SK-N-SH treated with all-trans-retinoic acid at 6 μM for 48 hours (cell line): ENCODE measurements at regions not wholly inside any gene's neighbourhood (a gene's known extent, or its start where the extent isn't known, plus 50 kb on each side); places are given as distances from the start of the nearest gene placed in this dataset.

Experiments
- ATAC-seq: fragments of 200-7000 bp; cut with Tn5 transposase; 3 replicates; pipeline ENCODE4 v1.9.1; 2020; ENCODE audit warnings: mild to moderate bottlenecking, moderate library complexity
- ARNTL ChIP-seq: fragments of 450-650 bp; formaldehyde crosslinking; IDR thresholded peaks from 2 replicates; pipeline ENCODE4 v1.5.0; 2020; ENCODE audit warnings: low read depth, mild to moderate bottlenecking, moderate library complexity, borderline replicate concordance
- BACH2 ChIP-seq: fragments of 250-450 bp; sonication (Bioruptor Pico); IDR thresholded peaks from 2 replicates; pipeline ENCODE4 v1.9.0; 2021; ENCODE audit warnings: mild to moderate bottlenecking, borderline replicate concordance
- CSDC2 ChIP-seq: fragments of 250-450 bp; sonication (Bioruptor Pico); IDR thresholded peaks from 2 replicates; pipeline ENCODE4 v1.5.0; 2020; ENCODE audit warnings: mild to moderate bottlenecking, moderate library complexity
- ESRRG ChIP-seq: fragments of 250-450 bp; sonication (Bioruptor Pico); IDR thresholded peaks from 2 replicates; pipeline ENCODE4 v1.6.1; 2021; ENCODE audit warnings: mild to moderate bottlenecking
- GLIS3 ChIP-seq: fragments of 250-450 bp; sonication (Bioruptor Pico); IDR thresholded peaks from 2 replicates; pipeline ENCODE4 v1.5.0; 2020; ENCODE audit warnings: mild to moderate bottlenecking, moderate library complexity
- ISL1 ChIP-seq: fragments of 250-450 bp; sonication (Bioruptor Pico); IDR thresholded peaks from 2 replicates; pipeline ENCODE4 v2.1.2; 2022; ENCODE audit warnings: mild to moderate bottlenecking, moderate library complexity
- OSR1 ChIP-seq: fragments of 250-450 bp; sonication (Bioruptor Pico); IDR thresholded peaks from 2 replicates; pipeline ENCODE4 v1.8.0; 2022; ENCODE audit warnings: moderate library complexity, mild to moderate bottlenecking, inconsistent platforms
- PPARA ChIP-seq: fragments of 250-450 bp; sonication (Bioruptor Pico); IDR thresholded peaks from 2 replicates; pipeline ENCODE4 v1.5.0; 2020; ENCODE audit warnings: mild to moderate bottlenecking, borderline replicate concordance
- SNAI2 ChIP-seq: fragments of 250-450 bp; sonication (Bioruptor Pico); IDR thresholded peaks from 2 replicates; pipeline ENCODE4 v1.5.0; 2020; ENCODE audit warnings: mild to moderate bottlenecking, moderate library complexity
- TOX ChIP-seq: fragments of 250-450 bp; sonication (Bioruptor Pico); IDR thresholded peaks from 2 replicates; pipeline ENCODE4 v1.8.0; 2021; ENCODE audit warnings: mild to moderate bottlenecking, moderate library complexity, borderline replicate concordance
- ZC3H10 ChIP-seq: fragments of 250-450 bp; sonication (Bioruptor Pico); IDR thresholded peaks from 2 replicates; pipeline ENCODE4 v1.5.1; 2021; ENCODE audit warnings: mild to moderate bottlenecking, moderate library complexity
- ZFP3 ChIP-seq: fragments of 250-450 bp; sonication (Bioruptor Pico); IDR thresholded peaks from 2 replicates; pipeline ENCODE4 v1.5.0; 2020; ENCODE audit warnings: mild to moderate bottlenecking, moderate library complexity
- ZFP30 ChIP-seq: fragments of 450-650 bp; formaldehyde crosslinking; IDR thresholded peaks from 2 replicates; pipeline ENCODE4 v1.5.0; 2022; ENCODE audit warnings: mild to moderate bottlenecking, moderate library complexity
- ZNF70 ChIP-seq: fragments of 450-650 bp; formaldehyde crosslinking; IDR thresholded peaks from 2 replicates; pipeline ENCODE4 v1.5.0; 2020; ENCODE audit warnings: mild to moderate bottlenecking, moderate library complexity
- ZNF8 ChIP-seq: fragments of 450-650 bp; formaldehyde crosslinking; IDR thresholded peaks from 2 replicates; pipeline ENCODE4 v1.5.0; 2020; ENCODE audit warnings: mild to moderate bottlenecking, moderate library complexity
- TF ChIP-seq, protein P1 (sequence below): fragments of 250-450 bp; sonication (Bioruptor Pico); IDR thresholded peaks from 2 replicates; pipeline ENCODE4 v1.5.1; 2020; ENCODE audit warnings: low read depth, mild to moderate bottlenecking, moderate library complexity
- TF ChIP-seq, protein P2 (sequence below): fragments of 250-450 bp; sonication (Bioruptor Pico); IDR thresholded peaks from 2 replicates; pipeline ENCODE4 v1.5.0; 2020; ENCODE audit warnings: mild to moderate bottlenecking, moderate library complexity
- TF ChIP-seq, protein P3 (sequence below): fragments of 250-450 bp; sonication (Bioruptor Pico); IDR thresholded peaks from 2 replicates; pipeline ENCODE4 v1.5.1; 2021; ENCODE audit warnings: mild to moderate bottlenecking, moderate library complexity
- TF ChIP-seq, protein P4 (sequence below): fragments of 250-450 bp; sonication (Bioruptor Pico); IDR thresholded peaks from 2 replicates; pipeline ENCODE4 v1.8.0; 2020; ENCODE audit warnings: mild to moderate bottlenecking, moderate library complexity, borderline replicate concordance

DNA sequence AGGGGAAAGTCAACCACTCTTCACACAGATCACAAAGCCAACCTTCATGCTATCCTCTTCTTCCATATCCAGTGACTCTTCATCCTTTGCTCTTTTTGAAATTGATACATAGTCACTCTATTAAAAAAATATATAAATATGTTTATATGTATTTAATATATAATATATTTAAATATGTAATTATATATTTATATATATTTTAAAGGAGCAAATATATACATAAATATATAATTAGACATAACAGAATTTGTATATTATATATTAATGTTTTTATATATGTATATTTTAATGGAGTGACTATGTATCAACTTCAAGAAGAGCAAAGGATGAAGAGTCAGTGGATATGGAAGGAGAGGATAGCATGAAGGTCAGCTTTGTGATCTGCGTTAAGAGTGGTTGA lies 374.9 kb downstream of the CDH9 start (continued):
- TF ChIP-seq, protein P1, sequence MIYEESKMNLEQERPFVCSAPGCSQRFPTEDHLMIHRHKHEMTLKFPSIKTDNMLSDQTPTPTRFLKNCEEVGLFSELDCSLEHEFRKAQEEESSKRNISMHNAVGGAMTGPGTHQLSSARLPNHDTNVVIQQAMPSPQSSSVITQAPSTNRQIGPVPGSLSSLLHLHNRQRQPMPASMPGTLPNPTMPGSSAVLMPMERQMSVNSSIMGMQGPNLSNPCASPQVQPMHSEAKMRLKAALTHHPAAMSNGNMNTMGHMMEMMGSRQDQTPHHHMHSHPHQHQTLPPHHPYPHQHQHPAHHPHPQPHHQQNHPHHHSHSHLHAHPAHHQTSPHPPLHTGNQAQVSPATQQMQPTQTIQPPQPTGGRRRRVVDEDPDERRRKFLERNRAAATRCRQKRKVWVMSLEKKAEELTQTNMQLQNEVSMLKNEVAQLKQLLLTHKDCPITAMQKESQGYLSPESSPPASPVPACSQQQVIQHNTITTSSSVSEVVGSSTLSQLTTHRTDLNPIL (CRISPR knock-in tag): no peak
- TF ChIP-seq ESRRG (CRISPR knock-in tag) (no peak), GLIS3 (CRISPR knock-in tag) (no peak), ZNF70 (CRISPR knock-in tag) (no peak)

DNA sequence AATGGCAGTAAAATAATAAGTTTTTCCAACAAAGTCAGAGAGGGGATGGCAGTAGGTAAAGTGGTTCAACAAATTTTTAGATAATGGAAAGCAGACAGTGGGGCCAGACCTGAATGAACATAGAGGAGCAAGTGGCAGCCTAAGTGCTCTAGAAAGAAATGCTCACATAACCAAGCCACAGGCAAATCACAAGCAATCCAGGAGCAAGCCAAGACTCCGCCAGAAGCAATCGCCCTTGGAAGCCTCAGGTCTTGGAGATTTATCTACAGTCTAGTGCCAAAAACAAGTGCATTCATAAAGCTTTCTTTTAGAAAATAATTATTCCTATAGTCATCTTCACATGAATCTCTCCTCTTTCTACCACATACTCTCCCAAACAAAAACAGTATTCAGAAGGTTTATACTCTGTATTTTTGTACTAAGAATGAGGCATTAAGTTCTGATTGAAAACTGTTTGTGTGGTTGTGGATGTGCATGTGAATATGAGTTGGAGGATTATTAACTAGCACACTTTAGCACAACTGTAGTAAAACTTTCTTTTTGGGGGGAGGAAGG lies 375.5 kb downstream of the CDH9 start:
- ATAC-seq: no peak
- TF ChIP-seq CSDC2 (CRISPR knock-in tag): no peak
- TF ChIP-seq TOX (CRISPR knock-in tag): no peak
- TF ChIP-seq SNAI2 (CRISPR knock-in tag): no peak
- no peak for TF ChIP-seq ZFP30
- no peak for TF ChIP-seq ISL1 (CRISPR knock-in tag)
- no peak for TF ChIP-seq OSR1 (CRISPR knock-in tag)

DNA sequence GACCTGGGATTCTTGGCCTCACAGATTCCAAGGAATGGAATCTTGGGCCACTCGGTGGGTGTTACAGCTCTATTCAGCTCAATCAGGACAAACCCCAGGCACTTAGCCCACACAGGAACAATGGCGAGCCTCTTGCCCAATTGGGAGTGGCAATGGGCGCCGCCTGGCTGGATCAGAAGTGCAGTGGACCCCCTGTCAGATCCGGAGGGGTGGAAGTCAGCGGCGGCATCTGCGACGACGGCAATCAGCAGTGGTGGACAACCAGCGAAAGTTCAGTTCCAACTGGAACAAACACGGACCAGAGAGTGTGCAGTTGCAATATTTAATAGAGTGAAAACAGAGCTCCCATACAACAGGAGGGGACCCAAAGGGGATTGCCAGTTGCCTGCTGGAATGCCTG lies 378.3 kb downstream of the CDH9 start:
- TF ChIP-seq, protein P2, sequence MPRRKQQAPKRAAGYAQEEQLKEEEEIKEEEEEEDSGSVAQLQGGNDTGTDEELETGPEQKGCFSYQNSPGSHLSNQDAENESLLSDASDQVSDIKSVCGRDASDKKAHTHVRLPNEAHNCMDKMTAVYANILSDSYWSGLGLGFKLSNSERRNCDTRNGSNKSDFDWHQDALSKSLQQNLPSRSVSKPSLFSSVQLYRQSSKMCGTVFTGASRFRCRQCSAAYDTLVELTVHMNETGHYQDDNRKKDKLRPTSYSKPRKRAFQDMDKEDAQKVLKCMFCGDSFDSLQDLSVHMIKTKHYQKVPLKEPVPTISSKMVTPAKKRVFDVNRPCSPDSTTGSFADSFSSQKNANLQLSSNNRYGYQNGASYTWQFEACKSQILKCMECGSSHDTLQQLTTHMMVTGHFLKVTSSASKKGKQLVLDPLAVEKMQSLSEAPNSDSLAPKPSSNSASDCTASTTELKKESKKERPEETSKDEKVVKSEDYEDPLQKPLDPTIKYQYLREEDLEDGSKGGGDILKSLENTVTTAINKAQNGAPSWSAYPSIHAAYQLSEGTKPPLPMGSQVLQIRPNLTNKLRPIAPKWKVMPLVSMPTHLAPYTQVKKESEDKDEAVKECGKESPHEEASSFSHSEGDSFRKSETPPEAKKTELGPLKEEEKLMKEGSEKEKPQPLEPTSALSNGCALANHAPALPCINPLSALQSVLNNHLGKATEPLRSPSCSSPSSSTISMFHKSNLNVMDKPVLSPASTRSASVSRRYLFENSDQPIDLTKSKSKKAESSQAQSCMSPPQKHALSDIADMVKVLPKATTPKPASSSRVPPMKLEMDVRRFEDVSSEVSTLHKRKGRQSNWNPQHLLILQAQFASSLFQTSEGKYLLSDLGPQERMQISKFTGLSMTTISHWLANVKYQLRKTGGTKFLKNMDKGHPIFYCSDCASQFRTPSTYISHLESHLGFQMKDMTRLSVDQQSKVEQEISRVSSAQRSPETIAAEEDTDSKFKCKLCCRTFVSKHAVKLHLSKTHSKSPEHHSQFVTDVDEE (CRISPR knock-in tag): no peak
- TF ChIP-seq TOX (CRISPR knock-in tag): no peak
- ATAC-seq: no peak

DNA sequence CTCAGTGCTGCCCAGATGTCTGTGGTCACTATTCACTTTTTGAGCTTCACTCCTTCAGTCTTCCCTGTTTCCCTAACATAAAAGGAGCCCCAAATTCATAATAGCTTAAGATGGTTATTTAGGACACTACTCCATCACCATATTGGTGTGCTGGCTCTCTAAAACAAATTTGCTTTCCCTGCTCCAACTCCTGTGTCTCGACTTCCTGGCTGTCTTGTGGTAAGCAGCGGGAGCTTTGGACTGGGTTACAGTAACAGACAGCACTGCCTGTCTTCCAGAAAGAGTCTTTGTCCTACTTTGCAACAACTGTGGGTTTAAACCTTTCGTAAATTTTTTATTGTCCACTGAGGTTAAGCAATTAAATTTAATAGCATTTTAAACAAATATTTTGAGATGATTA lies 389.4 kb downstream of the CDH9 start:
- ATAC-seq: no peak
- TF ChIP-seq ARNTL (CRISPR knock-in tag) (no peak), ZFP30 (no peak), ZFP3 (CRISPR knock-in tag) (no peak), ZNF70 (CRISPR knock-in tag) (no peak), PPARA (CRISPR knock-in tag) (no peak), SNAI2 (CRISPR knock-in tag) (no peak), BACH2 (CRISPR knock-in tag) (no peak)
- TF ChIP-seq, protein P3, sequence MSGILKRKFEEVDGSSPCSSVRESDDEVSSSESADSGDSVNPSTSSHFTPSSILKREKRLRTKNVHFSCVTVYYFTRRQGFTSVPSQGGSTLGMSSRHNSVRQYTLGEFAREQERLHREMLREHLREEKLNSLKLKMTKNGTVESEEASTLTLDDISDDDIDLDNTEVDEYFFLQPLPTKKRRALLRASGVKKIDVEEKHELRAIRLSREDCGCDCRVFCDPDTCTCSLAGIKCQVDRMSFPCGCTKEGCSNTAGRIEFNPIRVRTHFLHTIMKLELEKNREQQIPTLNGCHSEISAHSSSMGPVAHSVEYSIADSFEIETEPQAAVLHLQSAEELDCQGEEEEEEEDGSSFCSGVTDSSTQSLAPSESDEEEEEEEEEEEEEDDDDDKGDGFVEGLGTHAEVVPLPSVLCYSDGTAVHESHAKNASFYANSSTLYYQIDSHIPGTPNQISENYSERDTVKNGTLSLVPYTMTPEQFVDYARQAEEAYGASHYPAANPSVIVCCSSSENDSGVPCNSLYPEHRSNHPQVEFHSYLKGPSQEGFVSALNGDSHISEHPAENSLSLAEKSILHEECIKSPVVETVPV (CRISPR knock-in tag): no peak
- TF ChIP-seq, protein P4, sequence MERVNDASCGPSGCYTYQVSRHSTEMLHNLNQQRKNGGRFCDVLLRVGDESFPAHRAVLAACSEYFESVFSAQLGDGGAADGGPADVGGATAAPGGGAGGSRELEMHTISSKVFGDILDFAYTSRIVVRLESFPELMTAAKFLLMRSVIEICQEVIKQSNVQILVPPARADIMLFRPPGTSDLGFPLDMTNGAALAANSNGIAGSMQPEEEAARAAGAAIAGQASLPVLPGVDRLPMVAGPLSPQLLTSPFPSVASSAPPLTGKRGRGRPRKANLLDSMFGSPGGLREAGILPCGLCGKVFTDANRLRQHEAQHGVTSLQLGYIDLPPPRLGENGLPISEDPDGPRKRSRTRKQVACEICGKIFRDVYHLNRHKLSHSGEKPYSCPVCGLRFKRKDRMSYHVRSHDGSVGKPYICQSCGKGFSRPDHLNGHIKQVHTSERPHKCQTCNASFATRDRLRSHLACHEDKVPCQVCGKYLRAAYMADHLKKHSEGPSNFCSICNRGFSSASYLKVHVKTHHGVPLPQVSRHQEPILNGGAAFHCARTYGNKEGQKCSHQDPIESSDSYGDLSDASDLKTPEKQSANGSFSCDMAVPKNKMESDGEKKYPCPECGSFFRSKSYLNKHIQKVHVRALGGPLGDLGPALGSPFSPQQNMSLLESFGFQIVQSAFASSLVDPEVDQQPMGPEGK (CRISPR knock-in tag): no peak
- TF ChIP-seq, protein P1 (CRISPR knock-in tag): no peak

DNA sequence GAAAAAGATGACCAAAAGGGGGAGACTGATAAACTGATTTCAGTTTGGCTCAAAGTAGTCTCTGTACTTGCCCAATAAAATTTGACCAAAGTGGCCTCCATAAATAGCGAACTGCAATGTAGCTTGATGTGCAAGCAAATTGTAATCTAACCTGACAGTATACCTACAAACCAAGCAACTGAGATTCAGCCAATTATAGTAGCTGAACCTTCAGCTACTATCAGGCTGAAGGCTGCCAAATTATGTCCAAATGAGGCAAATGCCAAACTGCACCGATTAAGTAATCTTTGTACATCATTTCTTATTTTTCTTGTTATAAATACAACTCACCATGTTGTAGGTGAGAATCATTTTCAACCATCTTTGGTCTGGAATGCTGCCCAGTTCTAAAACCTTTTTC lies 390.6 kb downstream of the CDH9 start:
- ATAC-seq: no peak
- no peak for TF ChIP-seq TOX (CRISPR knock-in tag)
- no peak for TF ChIP-seq ARNTL (CRISPR knock-in tag)
- TF ChIP-seq ZC3H10: no peak
- no peak for TF ChIP-seq ISL1 (CRISPR knock-in tag)
- no peak for TF ChIP-seq ZNF8 (CRISPR knock-in tag)
- TF ChIP-seq GLIS3 (CRISPR knock-in tag): no peak
